HG03571 (cell line): ENCODE measurements at regions not wholly inside any gene's neighbourhood (a gene's known extent, or its start where the extent isn't known, plus 50 kb on each side); places are given as distances from the start of the nearest gene placed in this dataset.

Experiments
- ATAC-seq: cut with Tn5 transposase; IDR thresholded peaks from one replicate; pipeline ENCODE4 v1.9.1; 2021; ENCODE audit not compliant: unreplicated experiment

DNA sequence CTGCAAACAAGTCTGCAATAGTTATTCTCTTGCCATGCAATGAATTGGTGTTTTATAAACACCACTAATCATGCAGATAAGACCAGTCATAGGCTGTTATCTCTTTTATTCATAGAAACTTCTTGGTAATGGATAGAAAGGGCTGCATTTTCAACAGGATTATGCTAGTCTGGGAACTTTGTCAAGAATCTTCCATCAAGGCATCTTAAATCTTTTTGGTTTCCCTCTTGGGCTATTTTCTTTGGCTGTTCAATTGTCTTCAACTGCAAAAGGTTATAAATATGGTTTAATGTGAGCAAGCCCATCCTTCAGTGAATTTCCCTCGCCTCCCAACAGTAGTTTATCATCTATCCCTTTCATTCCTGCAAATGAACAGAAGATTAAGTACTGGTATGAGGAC lies 59.0 kb upstream of the MINAR1 start:
- ATAC-seq = no peak

DNA sequence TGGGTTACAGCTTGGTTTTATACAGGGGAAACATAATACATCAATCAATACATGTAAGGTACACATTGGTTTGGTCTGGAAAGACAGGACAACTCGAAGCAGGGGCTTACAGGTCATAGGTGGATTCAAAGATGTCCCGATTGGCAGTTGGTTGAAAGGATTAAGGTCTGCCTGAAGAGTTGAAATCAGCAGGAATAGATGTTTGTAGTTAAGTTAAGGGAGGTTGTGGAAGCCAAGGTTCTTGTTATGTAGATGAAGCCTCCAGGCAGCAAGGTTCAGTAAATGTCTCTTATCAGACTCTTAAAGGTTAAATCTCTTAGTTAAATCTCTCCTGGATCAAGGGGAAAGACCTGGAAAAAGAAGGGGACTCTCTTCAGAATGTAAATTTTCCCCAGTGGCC lies 58.4 kb upstream of the MINAR1 start:
- ATAC-seq = no peak

DNA sequence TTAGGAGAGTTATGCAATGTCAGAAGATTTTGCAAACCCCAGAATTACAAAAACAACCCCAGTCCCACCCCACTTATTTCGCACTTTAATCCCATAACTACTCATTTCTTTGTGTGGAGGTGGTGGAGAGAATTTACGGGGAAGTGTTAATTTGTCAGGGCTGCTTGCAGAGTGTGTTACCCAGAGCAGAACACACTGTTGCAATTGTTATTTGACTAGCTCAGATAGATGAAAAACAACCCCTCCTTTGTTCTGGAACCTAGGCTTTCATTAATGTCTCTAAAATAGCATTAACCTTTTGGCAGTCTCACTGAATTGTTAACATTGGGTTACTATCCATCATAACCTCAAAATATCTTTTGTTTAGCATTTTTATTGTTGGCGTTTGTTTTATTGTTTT lies 55.8 kb upstream of the MINAR1 start:
- ATAC-seq = no peak

- no peak for ATAC-seq
Observed at GRCh38 chr15:79378394-79379109, 53.6 kb upstream of the MINAR1 start.

DNA sequence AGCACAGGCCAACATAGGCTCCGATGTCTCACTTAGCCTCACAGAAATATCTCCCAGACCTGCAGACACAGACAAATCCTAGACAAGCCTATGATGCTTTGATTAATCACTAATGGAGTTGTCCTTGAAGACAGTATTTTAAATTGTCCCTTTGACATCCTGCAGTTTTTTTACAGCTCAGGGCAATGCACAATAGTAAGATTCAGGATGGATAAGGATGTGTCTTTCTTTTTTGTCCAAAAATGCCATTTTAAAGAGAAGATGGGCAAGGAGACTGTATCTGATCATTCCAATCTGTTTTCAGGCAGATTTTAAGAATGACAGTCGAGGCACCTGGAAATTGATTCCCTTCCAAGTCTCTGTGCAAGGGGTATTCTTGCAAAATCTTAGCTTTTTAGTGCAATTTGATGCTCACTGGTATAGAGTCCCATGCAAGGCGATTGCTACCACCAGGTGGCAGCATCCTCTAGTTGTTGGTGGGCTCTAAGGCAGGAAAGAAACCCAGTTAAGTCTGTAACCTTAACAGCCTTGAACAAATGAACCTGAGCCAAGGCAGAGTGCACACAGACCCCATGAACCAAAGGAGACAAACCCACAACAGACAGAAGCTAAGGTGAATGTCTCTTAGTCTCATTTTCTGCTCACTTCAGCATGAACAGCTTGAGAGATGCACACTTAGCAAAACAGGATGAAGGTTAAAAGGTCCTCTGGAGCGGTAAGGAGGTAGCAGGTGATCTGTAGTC lies 51.2 kb upstream of the MINAR1 start:
- peak; percentile 78 for ATAC-seq

- no peak for ATAC-seq
Observed at GRCh38 chr15:79381593-79381992, 50.5 kb upstream of the MINAR1 start.
